Fibroblast of skin of right quadriceps (primary cell): ENCODE measurements at regions not wholly inside any gene's neighbourhood (a gene's known extent, or its start where the extent isn't known, plus 50 kb on each side); places are given as distances from the start of the nearest gene placed in this dataset.
A peak's percentile ranks its signal among the peaks of the same experiment; 100 is the strongest.
"Not testable (repeated sequence)": the region's sequence is repeated elsewhere in the genome, so short reads cannot be mapped to it uniquely, and the experiment has no call there.

Experiments
- DNase-seq: peaks from one replicate; pipeline ENCODE4 v3.0.0-alpha.2; 2013

DNA sequence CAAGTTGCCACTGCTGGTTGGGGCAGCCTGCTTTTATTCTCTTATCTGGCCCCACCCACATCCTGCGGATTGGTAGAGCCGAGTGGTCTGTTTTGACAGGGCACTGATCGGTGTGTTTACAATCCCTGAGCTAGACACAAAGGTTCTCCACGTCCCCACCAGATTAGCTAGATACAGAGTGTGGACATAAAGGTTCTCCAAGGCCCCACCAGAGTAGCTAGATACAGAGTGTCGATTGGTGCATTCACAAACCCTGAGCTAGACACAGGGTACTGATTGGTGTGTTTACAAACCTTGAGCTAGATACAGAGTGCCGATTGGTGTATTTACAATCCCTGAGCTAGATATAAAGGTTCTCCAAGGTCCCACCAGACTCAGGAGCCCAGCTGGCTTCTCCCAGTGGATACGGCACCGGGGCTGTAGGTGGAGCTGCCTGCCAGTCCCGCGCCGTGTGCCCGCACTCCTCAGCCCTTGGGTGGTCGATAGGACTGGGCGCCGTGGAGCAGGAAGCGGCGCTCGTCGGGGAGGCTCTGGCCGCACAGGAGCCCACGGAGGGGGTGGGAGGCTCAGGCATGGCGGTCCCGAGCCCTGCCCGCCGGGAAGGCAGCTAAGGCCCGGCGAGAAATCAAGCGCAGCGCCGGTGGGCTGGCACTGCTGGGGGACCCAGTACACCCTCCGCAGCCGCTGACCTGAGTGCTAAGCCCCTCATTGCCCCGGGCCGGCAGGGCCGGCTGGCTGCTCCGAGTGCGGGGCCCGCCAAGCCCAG lies 157.8 kb upstream of the PPP1R3A start:
- DNase-seq = not testable (repeated sequence)

DNA sequence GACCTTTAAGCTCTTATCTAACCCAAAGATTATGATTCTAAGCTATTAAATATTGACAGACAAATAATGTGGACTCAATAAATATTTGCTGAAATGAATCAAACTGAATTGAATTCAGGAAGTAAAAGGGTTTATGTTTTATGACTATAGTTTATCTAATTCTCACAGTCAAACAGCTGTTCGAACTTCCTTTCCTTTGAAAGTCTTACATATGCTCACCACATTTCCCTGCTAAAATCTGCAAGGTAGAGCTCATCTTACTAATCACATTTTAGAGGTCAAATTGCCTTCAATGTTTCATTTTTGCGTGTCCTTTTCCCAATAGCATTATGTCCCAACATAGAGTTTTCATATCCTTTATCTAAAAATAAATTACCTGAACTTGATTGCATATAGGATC lies 154.9 kb upstream of the PPP1R3A start:
- no peak for DNase-seq

DNA sequence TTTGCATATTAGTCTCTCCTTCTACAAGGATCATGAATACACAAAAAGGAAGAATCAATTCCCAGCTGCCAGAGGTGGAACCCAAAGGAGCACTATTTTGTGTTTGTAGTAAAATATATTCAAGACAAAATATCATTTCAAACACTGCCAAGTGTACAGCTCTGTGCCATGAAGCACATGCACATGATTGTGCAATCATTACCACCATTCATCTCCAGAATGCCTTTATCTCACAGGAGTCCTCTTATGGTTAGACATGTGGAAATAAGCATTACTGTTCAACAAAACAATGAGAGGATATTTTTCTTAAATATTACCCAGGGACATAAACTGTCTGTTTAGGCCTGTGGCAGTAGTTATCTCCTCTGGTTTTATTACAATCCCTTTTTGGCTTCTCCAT lies 151.4 kb upstream of the PPP1R3A start:
- no peak for DNase-seq

DNA sequence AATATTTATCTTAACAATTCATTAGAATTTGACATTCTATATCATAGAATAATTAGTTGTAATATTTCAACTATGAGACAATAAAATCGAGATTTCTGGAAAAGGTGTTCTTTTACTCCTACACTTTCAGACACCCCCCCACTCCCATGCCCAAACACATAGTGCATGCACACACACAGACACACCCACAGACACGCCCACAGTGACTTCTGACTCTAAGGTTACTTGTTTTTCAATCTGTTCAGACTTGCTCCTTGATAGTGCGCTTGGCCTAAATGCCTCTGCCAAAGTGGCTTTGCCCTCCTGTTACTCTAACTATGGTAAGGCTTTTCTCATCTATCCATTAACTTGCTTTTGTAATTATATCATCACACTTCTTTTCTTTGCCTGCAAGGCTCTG lies 144.0 kb upstream of the PPP1R3A start:
- no peak for DNase-seq

DNA sequence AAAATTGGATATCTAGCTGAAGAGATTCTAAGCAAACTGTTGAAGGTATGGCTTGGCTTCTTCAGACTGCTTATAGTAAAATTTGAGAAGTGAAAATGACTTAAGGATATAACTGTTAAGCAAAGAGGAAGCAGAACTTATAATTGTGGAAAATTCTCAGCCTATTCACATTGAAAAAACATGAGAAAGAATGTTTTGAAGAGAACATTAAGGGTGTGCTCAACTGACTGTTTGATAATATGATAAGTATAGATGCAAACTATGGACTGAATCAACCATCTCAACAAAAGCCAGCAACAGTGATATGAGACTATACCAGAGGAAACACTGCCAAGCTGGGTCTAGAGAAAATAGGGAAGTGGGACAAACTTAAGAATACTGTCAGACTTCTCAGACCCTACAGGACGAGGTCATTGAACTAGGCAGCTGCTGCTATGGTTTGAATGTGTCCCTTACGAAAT lies 133.1 kb upstream of the PPP1R3A start:
- no peak for DNase-seq

DNA sequence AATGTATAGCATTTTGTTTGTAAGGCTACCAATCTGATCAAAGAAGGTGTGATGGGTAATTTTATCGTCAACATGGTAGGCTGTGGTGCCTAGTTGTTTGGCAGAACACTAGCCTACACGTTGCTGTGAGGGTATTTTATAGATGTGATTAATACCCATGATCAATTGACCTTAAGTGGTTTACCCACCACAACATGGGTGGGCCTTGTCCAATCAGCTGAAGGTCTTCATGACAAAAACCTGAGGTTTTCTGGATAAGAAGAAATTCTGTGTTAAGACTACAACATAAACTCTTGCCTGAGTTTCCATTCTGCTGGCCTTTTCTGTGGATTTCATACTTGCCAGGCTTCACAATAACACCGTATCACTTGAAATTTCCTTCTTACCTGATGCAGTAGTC lies 131.8 kb upstream of the PPP1R3A start:
- DNase-seq = no peak

DNA sequence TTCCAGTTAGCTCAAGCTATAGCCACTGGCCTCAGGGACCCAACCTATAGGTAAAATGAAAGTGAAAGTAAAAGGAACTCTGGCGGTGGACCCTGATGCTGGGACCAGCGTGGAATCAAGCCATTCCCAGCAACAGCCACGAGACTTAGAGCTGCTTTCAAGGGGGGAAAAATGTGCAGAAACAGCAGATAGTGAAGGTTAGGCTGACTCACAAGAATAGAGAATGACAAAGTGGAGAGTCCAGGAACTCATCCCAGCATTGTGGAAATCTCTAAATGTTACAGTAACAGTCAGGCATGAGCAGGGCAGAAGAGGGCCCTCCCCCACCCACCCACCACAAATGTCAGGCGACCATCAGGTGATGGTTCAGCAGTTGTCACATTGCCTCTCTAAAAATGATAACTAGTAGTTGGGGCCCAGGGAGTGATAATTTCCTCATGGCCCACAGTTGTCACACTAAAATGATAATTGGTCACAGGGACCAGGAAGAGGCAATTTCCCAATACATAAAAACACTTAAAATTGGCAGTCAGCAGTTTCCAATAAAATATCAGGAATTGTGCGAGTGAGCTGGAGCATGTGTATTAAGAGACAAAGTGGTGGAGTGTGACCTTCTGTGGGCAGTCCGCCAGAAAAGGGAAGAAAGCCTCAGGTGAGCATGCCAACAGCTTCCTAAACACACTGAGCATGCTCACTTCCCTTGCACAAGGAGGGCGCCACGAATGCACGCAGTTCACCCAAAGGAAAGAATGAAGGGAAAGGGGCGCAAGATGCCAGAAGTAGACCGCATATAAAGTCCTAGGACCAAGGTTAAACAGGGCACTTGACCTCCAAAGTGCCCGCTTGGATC lies 129.8 kb upstream of the PPP1R3A start:
- DNase-seq = peak; percentile 25

DNA sequence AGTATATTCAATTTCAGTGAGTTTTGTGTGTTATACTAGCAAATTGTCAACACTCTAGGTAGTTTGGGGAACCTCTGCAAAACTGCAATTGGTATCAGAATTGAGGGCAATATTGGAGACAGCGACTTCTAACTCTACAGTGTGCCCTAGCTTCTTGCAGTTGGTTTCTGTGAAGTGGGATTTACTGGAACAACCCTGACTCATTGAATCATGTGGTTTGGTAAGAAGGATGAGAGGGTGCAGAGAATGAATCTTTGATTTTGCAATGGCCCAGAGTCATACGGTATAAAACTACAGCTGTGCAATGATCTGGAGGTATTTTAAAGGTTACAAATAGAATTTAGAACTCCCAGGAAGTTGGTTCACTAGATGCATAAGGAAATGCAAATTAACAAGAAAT lies 129.1 kb upstream of the PPP1R3A start:
- DNase-seq = peak; percentile 57

DNA sequence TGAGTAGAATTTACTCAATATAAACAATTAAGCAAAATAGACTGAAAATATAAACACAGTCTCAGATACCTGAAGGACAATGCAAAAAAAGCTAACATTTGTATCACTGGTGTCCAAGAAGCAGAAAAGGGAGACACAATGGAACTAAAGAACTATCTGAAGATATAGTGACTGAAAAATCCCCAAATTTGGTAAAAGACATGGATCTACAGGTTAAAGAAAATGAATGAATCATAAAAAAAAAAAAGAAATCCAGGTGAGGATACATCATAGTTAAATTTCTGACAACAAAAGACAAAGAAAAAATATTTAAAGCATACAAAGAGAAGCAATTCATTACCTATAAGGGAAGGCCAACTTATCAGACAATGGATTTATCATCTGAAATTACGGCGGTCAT lies 114.7 kb upstream of the PPP1R3A start:
- DNase-seq = no peak

DNA sequence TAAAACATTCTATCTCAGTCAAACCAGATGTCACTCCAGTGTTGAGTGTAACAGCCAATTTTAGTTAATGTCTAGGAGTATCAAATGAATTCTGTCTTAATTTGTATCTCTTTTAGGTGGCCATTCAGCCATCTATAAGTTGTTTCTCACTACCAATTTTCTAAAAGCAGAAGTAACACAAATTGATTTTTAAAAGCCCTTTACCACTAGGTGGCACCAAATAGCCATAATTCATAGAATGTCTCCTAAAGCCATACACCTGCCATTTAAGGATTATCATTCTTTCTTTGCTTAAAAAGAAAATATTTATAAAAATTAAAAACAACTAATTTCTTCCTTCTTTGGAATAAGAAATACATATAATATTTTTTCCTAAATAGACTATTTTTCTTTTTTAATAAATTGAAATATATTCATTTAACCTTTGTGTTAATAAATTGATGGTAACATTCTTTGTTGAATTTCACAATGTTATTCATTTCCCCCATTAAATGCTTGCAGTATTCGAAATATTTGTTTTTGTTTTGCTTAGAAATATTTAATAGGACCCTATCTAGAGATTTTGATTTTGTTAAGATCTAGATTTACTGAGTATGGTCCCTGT lies 107.8 kb upstream of the PPP1R3A start:
- peak; percentile 56 for DNase-seq

DNA sequence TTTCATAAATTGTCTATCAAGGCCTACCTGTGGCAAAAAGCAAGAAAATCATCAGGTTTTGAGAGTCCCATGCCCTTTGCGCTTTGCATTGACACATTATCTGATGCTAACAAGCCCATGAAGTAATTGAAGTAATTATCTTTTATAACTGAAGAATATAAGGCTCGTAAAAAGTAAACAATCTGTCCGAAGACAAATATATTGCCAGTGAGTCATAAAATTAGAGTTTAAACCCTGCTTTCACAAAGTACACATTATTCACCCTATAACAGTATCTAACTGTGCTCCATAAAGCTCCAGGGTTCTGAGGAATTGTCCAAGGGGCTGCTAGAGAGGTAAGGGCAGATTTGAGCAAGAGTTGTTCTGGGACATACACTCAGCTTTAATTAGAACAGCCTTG lies 102.3 kb upstream of the PPP1R3A start:
- no peak for DNase-seq

DNA sequence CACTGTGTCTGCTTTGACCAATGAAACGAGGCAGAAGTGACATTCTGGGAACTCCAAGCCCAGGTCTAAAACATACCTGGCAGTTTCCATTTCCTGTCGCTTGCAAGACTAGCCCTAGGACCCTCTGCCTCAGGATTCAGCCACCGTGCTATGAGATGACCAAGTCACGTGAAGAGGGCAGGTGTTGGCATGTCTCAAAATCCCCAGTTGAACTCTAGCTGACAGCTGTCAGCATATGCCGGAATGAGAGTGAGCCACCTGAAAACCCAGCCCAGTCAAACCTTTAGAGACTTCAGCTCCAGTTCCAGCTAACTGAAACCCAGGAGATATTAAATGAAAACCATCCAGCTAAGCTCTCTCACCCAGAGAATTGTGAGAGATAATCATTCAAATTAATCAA lies 89.9 kb upstream of the PPP1R3A start:
- DNase-seq = no peak

DNA sequence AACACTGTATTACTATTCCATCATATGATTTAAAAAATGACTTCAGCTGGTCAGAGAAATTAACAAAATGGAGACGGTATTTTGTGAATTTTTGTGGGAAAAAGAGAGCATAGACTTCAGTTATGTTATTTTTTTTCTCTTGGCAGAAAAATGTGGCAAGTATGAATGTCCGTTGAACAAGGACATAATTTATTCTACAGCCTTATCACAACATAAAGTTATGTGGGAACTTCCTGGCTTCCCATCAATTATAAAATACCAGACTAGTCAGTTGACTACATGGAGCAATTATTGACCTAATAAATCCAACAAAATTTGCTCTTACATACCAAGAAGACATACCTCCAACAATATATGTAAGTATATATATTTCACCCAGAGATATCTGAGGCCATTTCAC lies 88.6 kb upstream of the PPP1R3A start:
- DNase-seq = no peak

DNA sequence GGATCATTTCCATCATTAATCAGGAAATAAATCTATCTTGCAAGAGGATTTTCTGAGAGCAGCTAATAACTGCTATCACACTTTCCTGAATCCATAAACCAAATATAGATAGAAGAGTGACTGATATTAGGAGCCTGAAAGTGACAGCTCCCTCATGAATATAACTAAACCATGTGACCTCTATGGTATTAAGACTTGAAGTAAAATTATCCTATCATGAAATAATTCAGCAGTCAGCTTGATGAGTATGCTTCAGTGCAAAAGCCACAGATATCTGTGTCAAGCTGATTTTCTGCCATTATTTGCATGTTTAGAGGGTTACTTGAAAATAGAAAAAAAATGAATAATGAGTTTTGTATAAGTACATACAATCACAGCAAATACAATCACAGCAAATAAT lies 80.1 kb upstream of the PPP1R3A start:
- no peak for DNase-seq

DNA sequence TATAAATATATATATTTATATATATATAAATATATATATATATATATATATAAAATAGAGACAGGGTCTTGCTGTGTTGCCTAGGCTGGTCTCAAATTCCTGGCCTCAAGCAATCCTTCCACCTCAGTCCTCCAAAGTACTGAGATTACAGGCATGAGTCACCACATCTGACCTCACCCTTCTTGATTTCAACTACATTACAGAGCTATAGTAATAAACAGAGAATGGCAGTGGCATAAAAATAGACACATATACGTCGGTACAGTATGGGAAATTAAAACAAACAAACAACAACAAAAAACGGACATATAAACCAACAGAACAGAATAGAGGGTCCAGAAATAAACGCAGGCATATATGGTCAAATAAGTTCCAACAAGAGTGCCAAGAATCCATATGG lies 77.6 kb upstream of the PPP1R3A start:
- DNase-seq = no peak

DNA sequence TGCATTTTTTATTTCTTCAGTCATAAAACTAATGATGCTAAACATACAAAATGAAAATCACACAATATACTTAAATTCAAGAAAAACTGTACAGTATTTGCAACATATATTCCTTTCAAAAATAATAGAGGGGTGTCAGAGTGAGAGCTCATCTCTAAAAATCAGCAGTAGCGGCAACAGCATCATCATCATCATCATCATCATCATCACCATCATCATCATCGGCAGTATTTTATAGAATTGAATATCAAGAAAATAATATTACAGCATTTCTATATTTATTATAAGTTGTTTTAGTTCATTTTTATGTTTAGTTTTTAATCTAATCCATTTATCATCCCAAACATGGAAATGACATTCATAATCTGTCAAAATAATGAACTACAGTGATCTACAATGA lies 67.4 kb upstream of the PPP1R3A start:
- DNase-seq = no peak

DNA sequence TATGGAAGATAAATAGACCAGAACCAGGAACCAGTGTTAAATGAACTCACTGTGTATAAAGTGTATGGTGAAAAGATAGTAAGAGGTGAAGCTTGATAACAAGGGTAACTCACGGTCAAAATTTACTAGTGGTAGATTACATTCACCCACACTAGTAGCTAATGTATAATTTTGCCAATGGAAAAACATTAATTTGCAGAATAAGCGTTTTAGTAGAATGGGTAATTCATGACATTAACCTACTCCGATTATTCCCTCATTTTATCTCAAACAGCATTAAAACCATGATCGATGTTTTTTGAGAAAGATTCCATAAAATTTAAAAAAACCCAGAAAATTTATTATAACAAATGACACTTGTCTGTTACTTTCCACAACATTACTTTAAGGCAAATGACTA lies 57.7 kb upstream of the PPP1R3A start:
- DNase-seq = no peak

DNA sequence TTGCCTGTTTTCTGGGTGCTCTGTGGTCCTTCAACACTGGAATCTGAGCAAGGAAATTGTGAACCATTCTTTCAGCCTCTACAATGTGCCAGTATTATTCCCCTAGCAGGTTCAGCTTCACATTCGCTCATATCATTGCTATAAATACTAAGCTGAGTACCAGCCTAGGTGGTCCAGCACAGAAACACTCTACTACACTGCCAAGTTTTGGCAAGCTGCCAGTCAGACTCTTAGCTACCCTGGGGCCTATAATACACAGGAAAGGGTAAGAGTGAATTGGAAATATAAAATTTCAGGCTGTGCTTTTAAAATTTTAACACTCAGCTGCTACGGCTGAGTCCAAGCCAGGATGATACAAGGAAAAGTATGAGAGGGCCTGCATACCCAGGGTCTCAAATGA lies 49.9 kb upstream of the PPP1R3A start:
- DNase-seq = no peak
